ENCODE measurements at regions not wholly inside any gene's neighbourhood (a gene's known extent, or its start where the extent isn't known, plus 50 kb on each side); places are given as distances from the start of the nearest gene placed in this dataset.

DNA sequence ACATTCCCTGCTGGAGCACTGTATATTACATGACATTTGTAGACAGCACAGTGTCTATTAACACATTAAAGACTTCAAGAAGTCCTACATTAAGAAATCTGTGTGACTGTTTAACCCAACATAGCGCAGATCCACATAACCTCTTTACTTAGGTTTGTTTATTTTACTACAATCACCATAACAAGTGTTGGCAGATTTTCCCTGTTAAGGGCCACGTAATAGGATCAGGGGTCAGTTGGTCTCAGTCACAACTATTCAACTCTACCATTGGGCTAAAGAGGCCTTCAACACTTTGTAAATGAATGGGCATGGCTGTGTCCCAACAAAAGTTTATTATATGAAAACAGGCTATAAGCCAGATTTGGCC lies 51.3 kb upstream of the ADORA2B start:
- DNase-seq (ENCODE audit: low read depth in 4 of 4, low spot score in 3 of 4) = no peak

DNA sequence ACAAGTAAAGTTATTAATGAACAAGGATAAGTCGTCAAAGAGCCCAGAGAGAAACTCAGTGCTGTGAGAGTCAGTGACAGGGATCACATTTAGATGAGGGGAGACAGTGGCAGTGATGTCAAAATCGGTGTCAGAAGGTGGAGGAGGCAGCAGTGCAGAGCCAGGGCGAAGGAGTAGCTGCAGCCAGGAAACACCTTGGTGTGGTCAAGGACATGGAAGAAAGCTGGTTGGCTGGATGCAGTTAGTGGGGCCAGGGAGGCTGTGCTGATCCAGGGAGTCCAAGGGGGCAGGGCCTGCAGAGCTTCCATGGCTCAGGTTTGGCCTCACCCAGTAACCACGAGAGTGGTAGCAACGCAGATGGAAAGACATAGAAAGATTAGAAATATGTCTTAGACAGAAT lies 50.7 kb upstream of the ADORA2B start:
- no peak for DNase-seq (ENCODE audit: low read depth in 4 of 4, low spot score in 3 of 4)

DNA sequence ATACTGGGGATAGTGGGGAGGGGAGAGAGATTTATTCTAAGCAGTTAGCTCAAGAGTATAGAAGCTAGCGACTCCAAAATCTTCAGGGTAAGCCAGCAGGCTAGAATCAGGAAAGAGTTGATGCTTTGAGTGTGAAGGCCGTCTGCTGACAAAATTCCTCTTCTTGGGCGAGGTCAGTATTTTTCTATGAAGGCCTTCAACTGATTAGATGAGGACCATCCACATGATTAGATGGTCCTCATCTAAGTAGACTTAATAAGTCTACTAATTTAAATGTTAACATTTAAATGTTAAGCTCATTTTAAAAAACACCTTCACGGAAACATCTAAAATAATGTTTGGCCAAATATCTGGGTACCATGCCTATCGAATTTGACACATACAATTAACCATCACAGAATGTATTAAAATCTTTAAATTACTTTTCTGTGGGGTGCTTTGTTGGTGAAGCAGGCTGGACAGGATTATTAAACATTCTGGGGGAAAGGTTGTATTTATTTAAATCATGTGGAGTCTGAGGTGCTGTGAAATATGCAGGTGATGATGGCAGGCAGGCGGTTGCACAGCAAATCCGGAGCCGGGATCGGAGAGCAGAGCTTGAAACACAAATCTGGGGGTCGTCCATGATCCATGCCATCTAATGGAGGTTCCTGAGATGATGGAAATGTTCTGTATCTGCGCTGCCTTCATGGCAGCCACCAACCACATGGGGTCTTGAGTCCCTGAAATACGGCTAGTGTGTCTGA lies 49.8 kb upstream of the ADORA2B start:
- DNase-seq (ENCODE audit: low read depth in 4 of 4, low spot score in 3 of 4) = no peak
